Keratinocyte (primary cell): ENCODE measurements at regions not wholly inside any gene's neighbourhood (a gene's known extent, or its start where the extent isn't known, plus 50 kb on each side); places are given as distances from the start of the nearest gene placed in this dataset.

Experiments
- DNase-seq: peaks from one replicate; pipeline ENCODE4 v3.0.0-alpha.2; 2011; ENCODE audit warnings: low read depth, missing footprints, low spot score
- FAIRE-seq: peaks from 2 replicates; lab custom pipeline; 2011; peaks lifted over from hg19 to GRCh38; lab: Jason Lieb, UNC
- H2AFZ ChIP-seq: 2 replicates; pipeline ENCODE4 v1.6.0; 2012; ENCODE audit warnings: low read length, control low read depth, inconsistent platforms; ENCODE audit not compliant: control insufficient read depth
- H3K27ac ChIP-seq: 2 replicates; pipeline ENCODE4 v1.5.1; 2011; ENCODE audit warnings: low read length; ENCODE audit not compliant: control insufficient read depth, insufficient read depth
- H3K27me3 ChIP-seq: 3 replicates; pipeline ENCODE4 v1.6.0; 2011; ENCODE audit warnings: low read length; ENCODE audit not compliant: control insufficient read depth, insufficient read depth; ENCODE audit errors: extremely low read depth
- H3K36me3 ChIP-seq, 2 experiments: 2 replicates in 1 of 2; 3 replicates in 1 of 2; pipeline ENCODE4 v1.5.1; 2011; ENCODE audit warnings: low read length in 2 of 2, mild to moderate bottlenecking in 1 of 2; ENCODE audit not compliant: control insufficient read depth in 2 of 2, insufficient read depth in 2 of 2; ENCODE audit errors: extremely low read depth in 1 of 2
- H3K4me1 ChIP-seq: 3 replicates; pipeline ENCODE4 v1.5.1; 2011; ENCODE audit warnings: low read length; ENCODE audit not compliant: control insufficient read depth, insufficient read depth; ENCODE audit errors: extremely low read depth
- H3K4me2 ChIP-seq: 3 replicates; pipeline ENCODE4 v1.6.0; 2011; ENCODE audit warnings: low read depth, low read length; ENCODE audit not compliant: control insufficient read depth, insufficient read depth; ENCODE audit errors: extremely low read depth
- H3K4me3 ChIP-seq, 3 experiments: fragments of 200-600 bp in 1 of 3; sonication (generic) in 1 of 3; 2 replicates in 2 of 3; 3 replicates in 1 of 3; pipeline ENCODE4 v1.5.1; 2011 to 2016; ENCODE audit warnings: low read length in 3 of 3, mild to moderate bottlenecking in 3 of 3, control low read depth in 2 of 3, inconsistent platforms in 1 of 3, low read depth in 1 of 3, mixed read lengths in 1 of 3, mixed run types in 1 of 3, moderate library complexity in 1 of 3; ENCODE audit not compliant: control insufficient read depth in 2 of 3, insufficient read depth in 2 of 3; ENCODE audit errors: extremely low read depth in 1 of 3
- H3K79me2 ChIP-seq: 2 replicates; pipeline ENCODE4 v1.6.0; 2012; ENCODE audit warnings: low read length; ENCODE audit not compliant: control insufficient read depth, insufficient read depth
- H3K9ac ChIP-seq: 3 replicates; pipeline ENCODE4 v1.6.0; 2011; ENCODE audit warnings: low read length; ENCODE audit not compliant: control insufficient read depth, insufficient read depth; ENCODE audit errors: extremely low read depth
- H3K9me1 ChIP-seq: 3 replicates; pipeline ENCODE4 v1.6.0; 2011; ENCODE audit warnings: low read length; ENCODE audit not compliant: control insufficient read depth, insufficient read depth; ENCODE audit errors: extremely low read depth
- H3K9me3 ChIP-seq: 2 replicates; pipeline ENCODE4 v1.5.1; 2012; ENCODE audit warnings: low read depth, low read length; ENCODE audit not compliant: control insufficient read depth
- H4K20me1 ChIP-seq: 3 replicates; pipeline ENCODE4 v1.6.0; 2011; ENCODE audit warnings: low read length; ENCODE audit not compliant: control insufficient read depth, insufficient read depth; ENCODE audit errors: extremely low read depth
- EZH2 ChIP-seq: IDR thresholded peaks from one replicate; pipeline ENCODE4 v1.6.1; 2012; ENCODE audit warnings: inconsistent platforms, mild to moderate bottlenecking, low read length, moderate library complexity
- dilution Hi-C: fragments of 300-500 bp; cut with MboI; formaldehyde crosslinking; loops from one replicate; pipeline ENCODE4 v1.7.0; 2020; ENCODE audit warnings: low sequenced_read_pairs; ENCODE audit not compliant: extremely low pct_ligation_motif_present
- TF ChIP-seq, protein P1 (sequence below), 3 experiments: IDR thresholded peaks in 1 of 3; conservative IDR thresholded peaks in 1 of 3; optimal IDR thresholded peaks in 1 of 3; 2 replicates in 2 of 3; 3 replicates in 1 of 3; pipeline versions ENCODE3 to v1.5.1; 2011; ENCODE audit warnings: low read length in 3 of 3, mild to moderate bottlenecking in 3 of 3, moderate library complexity in 2 of 3, control low read depth in 1 of 3, inconsistent platforms in 1 of 3; ENCODE audit not compliant: insufficient read depth in 2 of 3; ENCODE audit errors: extremely low read depth in 1 of 3

DNA sequence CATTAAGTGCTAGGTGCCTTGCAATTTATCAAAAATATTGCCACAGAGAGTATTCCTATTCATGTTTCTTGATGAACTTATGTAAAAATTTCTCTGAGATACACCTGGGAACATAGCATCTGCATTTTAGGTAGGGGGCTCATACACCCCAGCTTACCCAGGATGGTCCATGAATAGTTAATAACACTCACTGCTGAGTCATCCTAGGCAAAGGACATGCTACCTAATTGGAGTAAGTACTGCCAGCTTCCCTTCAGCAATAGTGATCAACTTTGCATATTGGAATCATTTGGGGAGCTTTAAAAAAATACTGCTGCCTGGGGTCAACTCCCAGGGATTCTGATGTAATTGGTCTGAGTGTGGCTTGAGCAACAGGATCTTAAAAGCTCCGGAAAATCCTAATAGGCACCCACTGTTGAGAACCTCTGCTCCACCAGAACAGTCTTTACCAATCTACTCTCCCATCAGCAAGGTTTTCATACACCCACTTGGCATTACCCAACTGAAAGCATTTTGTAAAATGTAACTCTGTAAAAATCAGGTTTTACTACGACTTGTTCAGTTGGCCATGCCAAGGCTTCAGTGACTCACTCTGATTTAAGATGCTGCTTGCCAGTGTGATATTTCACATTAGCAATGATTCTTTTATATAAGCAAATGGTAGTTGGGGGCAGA, 67.2 kb upstream of the FNDC3A start:
- H3K4me3 ChIP-seq = no peak overlapping the region
- H2AFZ ChIP-seq = no peak overlapping the region
- H3K27me3 ChIP-seq = no peaks in the 10 kb centered on the region
- DNase-seq = no peak
- no peaks in the 10 kb centered on the region for H3K9me3 ChIP-seq
- H4K20me1 ChIP-seq = no peaks in the 10 kb centered on the region
- H3K4me1 ChIP-seq = peaks cover 9% of the 10 kb centered on the region
- dilution Hi-C loops = no loop called here
- TF ChIP-seq, protein P1, sequence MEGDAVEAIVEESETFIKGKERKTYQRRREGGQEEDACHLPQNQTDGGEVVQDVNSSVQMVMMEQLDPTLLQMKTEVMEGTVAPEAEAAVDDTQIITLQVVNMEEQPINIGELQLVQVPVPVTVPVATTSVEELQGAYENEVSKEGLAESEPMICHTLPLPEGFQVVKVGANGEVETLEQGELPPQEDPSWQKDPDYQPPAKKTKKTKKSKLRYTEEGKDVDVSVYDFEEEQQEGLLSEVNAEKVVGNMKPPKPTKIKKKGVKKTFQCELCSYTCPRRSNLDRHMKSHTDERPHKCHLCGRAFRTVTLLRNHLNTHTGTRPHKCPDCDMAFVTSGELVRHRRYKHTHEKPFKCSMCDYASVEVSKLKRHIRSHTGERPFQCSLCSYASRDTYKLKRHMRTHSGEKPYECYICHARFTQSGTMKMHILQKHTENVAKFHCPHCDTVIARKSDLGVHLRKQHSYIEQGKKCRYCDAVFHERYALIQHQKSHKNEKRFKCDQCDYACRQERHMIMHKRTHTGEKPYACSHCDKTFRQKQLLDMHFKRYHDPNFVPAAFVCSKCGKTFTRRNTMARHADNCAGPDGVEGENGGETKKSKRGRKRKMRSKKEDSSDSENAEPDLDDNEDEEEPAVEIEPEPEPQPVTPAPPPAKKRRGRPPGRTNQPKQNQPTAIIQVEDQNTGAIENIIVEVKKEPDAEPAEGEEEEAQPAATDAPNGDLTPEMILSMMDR (optimal IDR thresholded peaks at IDR 0.05 in 1 of 3, IDR thresholded peaks at IDR 0.05 in 1 of 3, conservative IDR thresholded peaks at IDR 0.05 in 1 of 3; ENCODE audit: extremely low read depth in 1 of 3, insufficient read depth in 2 of 3, low read length in 3 of 3) = no peak
- no peak for TF ChIP-seq EZH2
- FAIRE-seq = peak; percentile 67
- no peaks in the 10 kb centered on the region for H3K9me1 ChIP-seq
- no peaks in the 10 kb centered on the region for H3K79me2 ChIP-seq
- H3K27ac ChIP-seq = no peak overlapping the region
- H3K9ac ChIP-seq = no peak overlapping the region
- no peaks in the 10 kb centered on the region for H3K36me3 ChIP-seq
- H3K4me2 ChIP-seq = peak overlapping the region; percentile 41

DNA sequence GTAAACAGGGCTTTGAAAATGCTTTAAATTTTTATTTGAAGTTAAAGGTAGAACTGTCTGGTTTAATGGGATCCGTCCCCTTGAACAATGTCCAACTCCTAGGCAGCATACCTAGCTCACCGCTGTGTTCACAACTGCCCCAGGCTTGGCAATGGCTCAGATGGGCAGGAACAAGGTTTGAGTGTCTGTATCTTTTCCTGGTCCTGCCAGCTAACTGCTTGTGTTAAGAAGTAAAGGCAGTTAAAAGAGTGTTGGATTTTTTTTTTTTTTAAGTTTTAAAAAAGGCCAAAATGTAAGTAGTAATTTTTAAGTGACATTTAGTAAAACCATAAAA, 66.7 kb upstream of the FNDC3A start:
- Histone ChIP-seq H3K79me2 (no peaks in the 10 kb centered on the region), H3K9ac (no peak overlapping the region), H4K20me1 (no peaks in the 10 kb centered on the region), H3K27ac (no peak overlapping the region), H3K4me1 (peaks cover 9% of the 10 kb centered on the region), H2AFZ (no peak overlapping the region), H3K4me3 (no peak overlapping the region), H3K36me3 (no peaks in the 10 kb centered on the region), H3K4me2 (peak overlapping the region; percentile 41), H3K27me3 (no peaks in the 10 kb centered on the region), H3K9me1 (no peaks in the 10 kb centered on the region), H3K9me3 (no peaks in the 10 kb centered on the region)
- peak; percentile 46 for FAIRE-seq
- dilution Hi-C loops = no loop called here
- DNase-seq = no peak
- no peak for TF ChIP-seq EZH2
- TF ChIP-seq, protein P1 (optimal IDR thresholded peaks at IDR 0.05 in 1 of 3, IDR thresholded peaks at IDR 0.05 in 1 of 3, conservative IDR thresholded peaks at IDR 0.05 in 1 of 3; ENCODE audit: extremely low read depth in 1 of 3, insufficient read depth in 2 of 3, low read length in 3 of 3) = no peak
